ENCODE measurements at regions not wholly inside any gene's neighbourhood (a gene's known extent, or its start where the extent isn't known, plus 50 kb on each side); places are given as distances from the start of the nearest gene placed in this dataset.

- no peaks in the 10 kb centered on the region for H3K4me1 Mint-ChIP-seq
- no peak overlapping the region for H3K27ac Mint-ChIP-seq
- no peak for DNase-seq
- no peaks in the 10 kb centered on the region for H3K36me3 Mint-ChIP-seq (ENCODE audit: low read depth)
- H3K9me3 Mint-ChIP-seq = peaks cover 27% of the 10 kb centered on the region
- no peaks in the 10 kb centered on the region for H3K27me3 Mint-ChIP-seq
- H3K4me3 Mint-ChIP-seq = no peak overlapping the region
- no peak for ATAC-seq
Observed at GRCh38 chr15:47158573-47158972, 558.7 kb upstream of the SEMA6D start.

GRCh38 chr15:47177177-47177576 is 540.1 kb upstream of the SEMA6D start:
- Mint-ChIP-seq H3K9me3 (peaks cover 4% of the 10 kb centered on the region), H3K4me3 (no peak overlapping the region), H3K27ac (no peak overlapping the region), H3K36me3 (ENCODE audit: low read depth) (no peaks in the 10 kb centered on the region), H3K4me1 (no peaks in the 10 kb centered on the region), H3K27me3 (peaks cover 7% of the 10 kb centered on the region)
- DNase-seq (no peak), ATAC-seq (no peak)

GRCh38 chr15:47179988-47180387 is 537.3 kb upstream of the SEMA6D start:
- Mint-ChIP-seq H3K27ac (no peak overlapping the region), H3K27me3 (peaks cover 29% of the 10 kb centered on the region), H3K4me3 (no peak overlapping the region), H3K36me3 (ENCODE audit: low read depth) (no peaks in the 10 kb centered on the region), H3K9me3 (no peaks in the 10 kb centered on the region), H3K4me1 (peaks cover 5% of the 10 kb centered on the region)
- DNase-seq (no peak), ATAC-seq (no peak)

- Mint-ChIP-seq H3K27me3 (peaks cover 43% of the 10 kb centered on the region), H3K4me1 (peaks cover 7% of the 10 kb centered on the region), H3K4me3 (no peak overlapping the region), H3K36me3 (ENCODE audit: low read depth) (no peaks in the 10 kb centered on the region), H3K9me3 (no peaks in the 10 kb centered on the region), H3K27ac (no peak overlapping the region)
- no peak for ATAC-seq
- DNase-seq = no peak
Observed at GRCh38 chr15:47182818-47183217, 534.5 kb upstream of the SEMA6D start.

GRCh38 chr15:47184003-47184907 is 533.0 kb upstream of the SEMA6D start:
- H3K4me3 Mint-ChIP-seq = peak overlapping the region; percentile 43

GRCh38 chr15:47184908-47185801 is 532.1 kb upstream of the SEMA6D start:
- H3K27ac Mint-ChIP-seq = no peak overlapping the region
- H3K36me3 Mint-ChIP-seq (ENCODE audit: low read depth) = no peaks in the 10 kb centered on the region
- H3K4me1 Mint-ChIP-seq = peaks cover 7% of the 10 kb centered on the region
- peak overlapping the region; percentile 30 for H3K4me3 Mint-ChIP-seq
- no peak for ATAC-seq
- peaks cover 41% of the 10 kb centered on the region for H3K27me3 Mint-ChIP-seq
- DNase-seq = no peak
- no peaks in the 10 kb centered on the region for H3K9me3 Mint-ChIP-seq

More at GRCh38 chr15:47184003-47184907, 533.0 kb upstream of the SEMA6D start:
- DNase-seq (no peak), ATAC-seq (no peak)
- Mint-ChIP-seq H3K36me3 (ENCODE audit: low read depth) (no peaks in the 10 kb centered on the region), H3K27ac (no peak overlapping the region), H3K27me3 (peaks cover 42% of the 10 kb centered on the region), H3K4me1 (peaks cover 7% of the 10 kb centered on the region), H3K9me3 (no peaks in the 10 kb centered on the region)

- Mint-ChIP-seq H3K9me3 (no peaks in the 10 kb centered on the region), H3K27ac (no peak overlapping the region), H3K4me1 (peaks cover 7% of the 10 kb centered on the region), H3K4me3 (no peak overlapping the region), H3K36me3 (ENCODE audit: low read depth) (no peaks in the 10 kb centered on the region), H3K27me3 (peaks cover 41% of the 10 kb centered on the region)
- no peak for ATAC-seq
- DNase-seq = no peak
Observed at GRCh38 chr15:47186075-47186474, 531.2 kb upstream of the SEMA6D start.

- no peak for ATAC-seq
- no peak for DNase-seq
- Mint-ChIP-seq H3K27ac (no peak overlapping the region), H3K4me3 (no peak overlapping the region), H3K4me1 (peaks cover 5% of the 10 kb centered on the region), H3K9me3 (no peaks in the 10 kb centered on the region), H3K27me3 (peaks cover 24% of the 10 kb centered on the region), H3K36me3 (ENCODE audit: low read depth) (no peaks in the 10 kb centered on the region)
Observed at GRCh38 chr15:47188758-47189507, 528.4 kb upstream of the SEMA6D start.

- no peak overlapping the region for H3K4me3 Mint-ChIP-seq
- no peaks in the 10 kb centered on the region for H3K9me3 Mint-ChIP-seq
- DNase-seq (no peak), ATAC-seq (no peak)
- H3K36me3 Mint-ChIP-seq (ENCODE audit: low read depth) = no peaks in the 10 kb centered on the region
- H3K4me1 Mint-ChIP-seq = no peaks in the 10 kb centered on the region
- peaks cover 11% of the 10 kb centered on the region for H3K27me3 Mint-ChIP-seq
- no peak overlapping the region for H3K27ac Mint-ChIP-seq
Observed at GRCh38 chr15:47194718-47195117, 522.6 kb upstream of the SEMA6D start.

- ATAC-seq (peak; percentile 63), DNase-seq (peak; percentile 38)
- H3K27me3 Mint-ChIP-seq = peaks cover 11% of the 10 kb centered on the region
- no peaks in the 10 kb centered on the region for H3K4me1 Mint-ChIP-seq
- H3K4me3 Mint-ChIP-seq = no peak overlapping the region
- no peaks in the 10 kb centered on the region for H3K36me3 Mint-ChIP-seq (ENCODE audit: low read depth)
- H3K9me3 Mint-ChIP-seq = no peaks in the 10 kb centered on the region
- H3K27ac Mint-ChIP-seq = no peak overlapping the region
Observed at GRCh38 chr15:47196048-47196447, 521.3 kb upstream of the SEMA6D start.

GRCh38 chr15:47203993-47204392 is 513.3 kb upstream of the SEMA6D start:
- Mint-ChIP-seq H3K4me3 (no peak overlapping the region), H3K9me3 (no peaks in the 10 kb centered on the region), H3K27me3 (peaks cover 2% of the 10 kb centered on the region), H3K36me3 (ENCODE audit: low read depth) (no peaks in the 10 kb centered on the region), H3K27ac (no peak overlapping the region), H3K4me1 (no peaks in the 10 kb centered on the region)
- DNase-seq = no peak
- ATAC-seq = no peak

GRCh38 chr15:47206358-47206978 is 510.8 kb upstream of the SEMA6D start:
- no peaks in the 10 kb centered on the region for H3K36me3 Mint-ChIP-seq (ENCODE audit: low read depth)
- no peaks in the 10 kb centered on the region for H3K9me3 Mint-ChIP-seq
- no peak overlapping the region for H3K27ac Mint-ChIP-seq
- no peak overlapping the region for H3K4me3 Mint-ChIP-seq
- DNase-seq (no peak), ATAC-seq (no peak)
- H3K27me3 Mint-ChIP-seq = peaks cover 2% of the 10 kb centered on the region
- no peaks in the 10 kb centered on the region for H3K4me1 Mint-ChIP-seq

- DNase-seq = no peak
- Mint-ChIP-seq H3K27me3 (peaks cover 2% of the 10 kb centered on the region), H3K36me3 (ENCODE audit: low read depth) (no peaks in the 10 kb centered on the region), H3K4me3 (no peak overlapping the region), H3K27ac (no peak overlapping the region), H3K9me3 (no peaks in the 10 kb centered on the region), H3K4me1 (no peaks in the 10 kb centered on the region)
- no peak for ATAC-seq
Observed at GRCh38 chr15:47209591-47209990, 507.7 kb upstream of the SEMA6D start.

Data from activated naive CD8-positive, alpha-beta T cell treated with anti-CD3 and anti-CD28 coated beads, Interleukin-2, amount 50 U/mL, for 24 hours (primary cell).